ENCODE measurements at regions not wholly inside any gene's neighbourhood (a gene's known extent, or its start where the extent isn't known, plus 50 kb on each side); places are given as distances from the start of the nearest gene placed in this dataset.
"Not testable (repeated sequence)": the region's sequence is repeated elsewhere in the genome, so short reads cannot be mapped to it uniquely, and the experiment has no call there.

DNA sequence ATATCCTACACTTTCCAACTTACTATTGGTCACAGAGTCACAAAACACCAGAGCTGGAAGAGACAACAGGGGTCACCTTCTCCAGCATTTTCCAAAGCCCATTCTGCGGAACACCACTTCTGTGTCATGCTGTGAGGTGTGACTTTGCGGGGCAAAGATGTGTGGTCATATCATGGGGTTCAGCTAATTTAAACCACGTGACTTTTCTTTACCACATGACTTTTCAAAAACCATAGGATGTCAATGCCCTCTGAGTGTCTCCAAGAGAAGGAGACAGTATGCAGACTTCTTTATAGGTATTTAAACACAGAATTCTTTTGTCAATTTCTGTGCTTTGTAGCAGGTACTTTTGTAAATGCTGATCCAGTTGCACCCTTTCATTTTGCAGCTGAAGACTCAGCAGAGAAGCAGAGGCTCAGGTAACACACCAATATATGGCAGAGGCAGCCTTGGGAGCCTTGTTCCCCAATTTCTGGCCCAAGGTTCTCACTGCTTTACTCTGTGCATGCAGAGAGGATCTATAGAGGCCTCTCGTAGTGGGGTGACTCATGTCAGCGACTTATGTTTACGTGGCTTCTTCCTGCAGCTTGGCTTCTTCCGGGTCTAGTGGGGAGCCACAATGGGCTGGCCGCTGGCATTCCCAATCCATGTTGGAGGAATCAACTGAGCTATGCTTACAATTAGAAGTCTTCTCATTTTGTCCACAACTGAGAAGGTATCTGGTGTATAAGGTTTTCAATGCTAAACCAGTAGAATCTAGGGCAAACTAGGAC lies 104.0 kb upstream of the RHOBTB1 start:
- H3K4me1 Mint-ChIP-seq: no peaks in the 10 kb centered on the region
- H3K27me3 Mint-ChIP-seq: peaks cover 6 to 19% (median 17%) of the 10 kb centered on the region in 3 donors

DNA sequence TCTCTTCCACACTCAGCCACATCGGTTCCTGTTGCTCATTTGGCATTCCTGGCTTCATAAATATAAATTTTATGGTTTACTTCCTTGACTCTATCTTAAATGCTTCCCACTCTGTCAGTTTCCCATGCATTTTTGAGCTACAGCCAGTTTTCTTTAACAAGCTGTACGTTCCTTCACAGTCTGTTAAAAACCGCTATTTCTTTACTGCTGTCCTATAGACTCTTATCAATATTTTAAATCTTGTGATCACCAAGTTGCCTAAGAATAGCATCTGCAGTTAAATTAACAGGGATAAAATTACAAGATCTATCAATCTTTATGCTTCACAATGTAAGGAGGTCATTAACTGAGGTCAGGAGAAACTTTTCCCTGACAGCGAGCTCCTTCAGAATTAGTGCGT lies 103.1 kb upstream of the RHOBTB1 start:
- Mint-ChIP-seq H3K36me3 (no peaks in the 10 kb centered on the region), H3K4me3 (no peak overlapping the region), H3K4me1 (no peaks in the 10 kb centered on the region), H3K9me3 (no peaks in the 10 kb centered on the region), H3K27me3 (peaks cover 6 to 19% (median 17%) of the 10 kb centered on the region in 3 donors), H3K27ac (no peak overlapping the region)
- ATAC-seq (ENCODE audit: low read depth in 2 of 2) (no peak), DNase-seq (no peak)

More for the DNA sequence above, 104.0 kb upstream of the RHOBTB1 start:
- H3K36me3 Mint-ChIP-seq: no peaks in the 10 kb centered on the region
- peak overlapping the region in 1 of 6 donors; percentile 57 for H3K27ac Mint-ChIP-seq
- H3K9me3 Mint-ChIP-seq: no peaks in the 10 kb centered on the region
- H3K4me3 Mint-ChIP-seq: no peak overlapping the region
- ATAC-seq (ENCODE audit: low read depth in 2 of 2) (no peak), DNase-seq (no peak)

DNA sequence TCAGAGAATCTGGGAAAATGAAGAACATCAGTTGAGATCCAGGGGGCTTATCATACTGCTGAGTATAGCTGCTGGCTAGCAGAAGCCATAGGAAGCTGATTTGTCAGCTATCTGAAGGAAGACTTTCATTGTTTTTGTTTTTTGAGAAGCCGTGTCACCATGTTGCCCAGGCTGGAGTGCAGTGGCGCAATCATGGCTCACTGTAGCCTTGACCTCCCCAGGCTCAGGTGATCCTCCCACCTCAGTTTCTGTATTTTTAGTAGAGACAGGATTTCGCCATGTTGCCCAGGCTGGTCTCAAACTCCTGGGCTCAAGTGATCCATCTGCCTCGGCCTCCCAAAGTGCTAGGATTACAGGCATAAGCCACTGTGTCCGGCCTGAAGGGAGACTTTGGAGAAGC lies 101.5 kb upstream of the RHOBTB1 start:
- peaks cover 6 to 28% (median 19%) of the 10 kb centered on the region in 3 donors for H3K27me3 Mint-ChIP-seq
- not testable (repeated sequence) for H3K36me3 Mint-ChIP-seq; H3K4me3 Mint-ChIP-seq; DNase-seq; ATAC-seq (ENCODE audit: low read depth in 2 of 2); H3K27ac Mint-ChIP-seq; H3K4me1 Mint-ChIP-seq; H3K9me3 Mint-ChIP-seq

DNA sequence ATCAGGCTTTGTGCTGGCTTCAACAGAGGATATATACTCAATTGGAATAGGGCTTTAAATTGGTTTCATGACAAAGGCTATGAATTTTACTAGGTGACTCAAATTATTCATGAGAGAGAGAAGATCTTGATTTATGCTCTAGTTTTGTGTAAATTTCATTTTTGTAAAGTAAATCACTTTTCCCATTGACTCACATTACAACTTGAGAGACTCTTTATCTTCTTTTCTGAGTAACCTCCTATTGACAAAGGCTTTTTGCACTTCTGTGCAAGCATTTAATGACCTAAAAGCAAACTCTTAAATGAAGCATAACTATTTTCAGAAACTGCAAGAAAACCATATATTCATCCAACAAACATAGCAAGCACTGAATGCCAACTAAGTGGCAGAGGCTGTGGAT lies 98.5 kb upstream of the RHOBTB1 start:
- Mint-ChIP-seq H3K4me3 (no peak overlapping the region), H3K27me3 (peaks cover 6 to 22% (median 15%) of the 10 kb centered on the region in 3 donors), H3K4me1 (no peaks in the 10 kb centered on the region), H3K36me3 (no peaks in the 10 kb centered on the region), H3K9me3 (peaks cover 0 to 14% (median 0%) of the 10 kb centered on the region in 7 donors), H3K27ac (no peak overlapping the region)
- ATAC-seq (ENCODE audit: low read depth in 2 of 2) (no peak), DNase-seq (no peak)

DNA sequence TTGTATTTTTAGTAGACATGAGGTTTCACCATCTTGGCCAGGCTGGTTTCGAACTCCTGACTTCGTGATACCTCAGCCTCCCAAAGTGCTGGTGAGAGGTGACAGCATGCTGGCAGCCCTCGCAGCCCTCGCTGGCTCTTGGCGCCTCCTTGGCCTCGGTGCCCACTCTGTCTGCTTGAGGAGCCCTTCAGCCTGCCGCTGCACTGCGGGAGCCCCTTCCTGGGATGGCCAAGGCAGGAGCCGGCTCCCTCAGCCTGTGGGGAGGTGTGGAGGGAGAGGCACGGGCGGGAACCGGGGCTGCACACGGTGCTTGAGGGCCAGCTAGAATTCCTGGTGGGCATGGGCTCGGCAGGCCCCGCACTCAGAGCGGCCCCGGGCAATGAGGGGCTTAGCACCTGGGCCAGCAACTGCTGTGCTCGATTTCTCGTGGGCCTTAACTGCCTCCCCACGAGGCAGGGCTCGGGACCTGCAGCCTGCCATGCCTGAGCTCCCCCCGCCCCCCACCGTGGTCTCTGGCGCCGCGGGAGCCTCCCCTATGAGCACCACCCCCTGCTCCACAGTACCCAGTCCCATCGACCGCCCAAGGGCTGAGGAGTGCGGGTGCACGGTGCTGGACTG lies 96.5 kb upstream of the RHOBTB1 start:
- no peak overlapping the region for H3K27ac Mint-ChIP-seq
- H3K9me3 Mint-ChIP-seq: peaks cover 0 to 14% (median 0%) of the 10 kb centered on the region in 7 donors
- peaks cover 0 to 15% (median 9%) of the 10 kb centered on the region in 3 donors for H3K27me3 Mint-ChIP-seq
- no peak overlapping the region for H3K4me3 Mint-ChIP-seq
- no peak for ATAC-seq (ENCODE audit: low read depth in 2 of 2)
- no peaks in the 10 kb centered on the region for H3K4me1 Mint-ChIP-seq
- no peaks in the 10 kb centered on the region for H3K36me3 Mint-ChIP-seq
- DNase-seq: no peak

- Mint-ChIP-seq H3K27ac (no peak overlapping the region), H3K9me3 (peaks cover 0 to 14% (median 0%) of the 10 kb centered on the region in 7 donors), H3K4me3 (no peak overlapping the region), H3K4me1 (no peaks in the 10 kb centered on the region), H3K36me3 (no peaks in the 10 kb centered on the region), H3K27me3 (peaks cover 0 to 15% (median 5%) of the 10 kb centered on the region in 3 donors)
- DNase-seq (no peak), ATAC-seq (ENCODE audit: low read depth in 2 of 2) (no peak)
Observed at GRCh38 chr10:61039868-61040267, 95.9 kb upstream of the RHOBTB1 start.

GRCh38 chr10:61037261-61037830 lies 93.4 kb upstream of the RHOBTB1 start:
- not testable (repeated sequence) for DNase-seq; H3K27ac Mint-ChIP-seq; H3K4me3 Mint-ChIP-seq; H3K36me3 Mint-ChIP-seq; H3K4me1 Mint-ChIP-seq; ATAC-seq (ENCODE audit: low read depth in 2 of 2)
- Mint-ChIP-seq H3K27me3 (peaks cover 0 to 15% (median 9%) of the 10 kb centered on the region in 3 donors), H3K9me3 (peaks cover 0 to 14% (median 2%) of the 10 kb centered on the region in 7 donors)

DNA sequence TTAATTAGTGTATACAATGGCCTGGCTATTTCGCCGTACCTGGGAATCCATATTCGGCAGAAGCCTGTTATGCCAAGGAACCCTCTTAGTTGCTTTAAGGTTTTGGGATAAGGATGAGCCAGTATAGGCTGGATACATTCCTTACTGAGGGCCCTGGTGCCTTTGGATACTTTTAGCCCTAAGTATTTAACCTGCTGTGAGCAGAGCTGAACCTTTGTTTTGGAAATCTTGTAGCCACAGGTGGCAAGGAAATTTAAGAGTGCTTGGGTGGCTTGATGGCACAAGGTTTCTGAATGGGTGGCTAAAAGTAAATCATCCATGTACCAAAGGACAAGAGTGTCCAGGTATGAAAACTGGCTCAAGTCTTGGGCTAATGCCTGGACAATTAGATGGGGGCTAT lies 92.2 kb upstream of the RHOBTB1 start:
- H3K4me1 Mint-ChIP-seq; H3K4me3 Mint-ChIP-seq; H3K27ac Mint-ChIP-seq; ATAC-seq (ENCODE audit: low read depth in 2 of 2); H3K9me3 Mint-ChIP-seq; DNase-seq; H3K36me3 Mint-ChIP-seq; H3K27me3 Mint-ChIP-seq: not testable (repeated sequence)

DNA sequence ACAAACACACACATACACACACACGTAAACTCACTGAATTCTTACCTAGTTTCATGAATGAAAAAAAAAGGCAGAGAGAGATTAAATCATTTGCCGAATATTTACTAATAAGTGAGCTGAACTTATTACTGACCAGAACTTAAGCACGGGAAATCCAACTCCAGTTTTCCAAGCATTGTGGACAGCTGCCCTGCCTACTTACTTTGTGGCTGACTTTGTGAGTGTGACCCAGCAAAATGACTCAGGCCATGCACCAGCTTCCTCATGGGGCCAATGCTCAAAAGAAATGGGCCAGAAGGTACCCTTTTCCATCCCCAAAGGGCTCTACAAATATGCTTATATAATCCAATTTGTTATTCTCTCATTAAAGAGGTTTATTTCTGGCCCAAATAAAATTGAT lies 87.4 kb upstream of the RHOBTB1 start:
- peaks cover 0 to 2% (median 0%) of the 10 kb centered on the region in 7 donors for H3K9me3 Mint-ChIP-seq
- H3K4me1 Mint-ChIP-seq: no peaks in the 10 kb centered on the region
- ATAC-seq (ENCODE audit: low read depth in 2 of 2) (no peak), DNase-seq (no peak)
- peaks cover 11 to 25% (median 19%) of the 10 kb centered on the region in 3 donors for H3K27me3 Mint-ChIP-seq
- no peaks in the 10 kb centered on the region for H3K36me3 Mint-ChIP-seq
- no peak overlapping the region for H3K27ac Mint-ChIP-seq
- no peak overlapping the region for H3K4me3 Mint-ChIP-seq

GRCh38 chr10:61029411-61029810 lies 85.4 kb upstream of the RHOBTB1 start:
- H3K27ac Mint-ChIP-seq: no peak overlapping the region
- peaks cover 0 to 2% (median 0%) of the 10 kb centered on the region in 7 donors for H3K9me3 Mint-ChIP-seq
- no peak for ATAC-seq (ENCODE audit: low read depth in 2 of 2)
- no peak overlapping the region for H3K4me3 Mint-ChIP-seq
- no peaks in the 10 kb centered on the region for H3K36me3 Mint-ChIP-seq
- no peak for DNase-seq
- peaks cover 8 to 25% (median 19%) of the 10 kb centered on the region in 3 donors for H3K27me3 Mint-ChIP-seq
- H3K4me1 Mint-ChIP-seq: no peaks in the 10 kb centered on the region

DNA sequence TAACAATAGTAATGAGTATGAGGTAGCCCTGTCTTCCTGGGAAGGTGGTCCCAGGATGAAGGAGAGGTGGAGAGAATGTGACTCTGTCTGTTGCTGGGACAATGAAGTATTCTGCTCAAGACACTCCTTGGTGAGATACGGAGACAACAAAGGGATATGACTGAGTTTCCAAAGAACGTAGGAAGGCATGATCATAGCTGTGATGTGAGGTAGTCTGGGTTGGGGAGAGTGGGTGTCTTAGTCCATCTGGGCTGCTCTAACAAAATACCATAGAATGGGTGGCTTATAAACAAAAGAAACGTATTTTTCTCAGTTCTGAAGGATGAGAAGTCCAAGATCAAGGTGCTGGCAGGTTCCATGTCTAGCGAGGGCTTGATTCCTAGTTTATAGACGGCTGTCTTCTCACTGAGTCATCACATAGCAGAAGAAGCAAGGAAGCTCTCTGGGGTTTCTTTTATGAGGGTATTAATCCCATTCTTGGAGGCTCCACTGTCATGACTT lies 84.9 kb upstream of the RHOBTB1 start:
- peak overlapping the region in 1 of 6 donors; percentile 88 for H3K27ac Mint-ChIP-seq
- no peaks in the 10 kb centered on the region for H3K4me1 Mint-ChIP-seq
- no peak for ATAC-seq (ENCODE audit: low read depth in 2 of 2)
- peaks cover 0 to 2% (median 0%) of the 10 kb centered on the region in 7 donors for H3K9me3 Mint-ChIP-seq
- H3K36me3 Mint-ChIP-seq: no peaks in the 10 kb centered on the region
- DNase-seq: no peak
- peaks cover 8 to 25% (median 19%) of the 10 kb centered on the region in 3 donors for H3K27me3 Mint-ChIP-seq
- no peak overlapping the region for H3K4me3 Mint-ChIP-seq

- ATAC-seq (ENCODE audit: low read depth in 2 of 2) (no peak), DNase-seq (no peak)
- Mint-ChIP-seq H3K36me3 (no peaks in the 10 kb centered on the region), H3K27me3 (peaks cover 13 to 14% (median 14%) of the 10 kb centered on the region in 3 donors), H3K9me3 (peaks cover 0 to 3% (median 0%) of the 10 kb centered on the region in 7 donors), H3K4me1 (no peaks in the 10 kb centered on the region), H3K27ac (no peak overlapping the region), H3K4me3 (no peak overlapping the region)
Observed at GRCh38 chr10:61024856-61025201, 80.8 kb upstream of the RHOBTB1 start.

DNA sequence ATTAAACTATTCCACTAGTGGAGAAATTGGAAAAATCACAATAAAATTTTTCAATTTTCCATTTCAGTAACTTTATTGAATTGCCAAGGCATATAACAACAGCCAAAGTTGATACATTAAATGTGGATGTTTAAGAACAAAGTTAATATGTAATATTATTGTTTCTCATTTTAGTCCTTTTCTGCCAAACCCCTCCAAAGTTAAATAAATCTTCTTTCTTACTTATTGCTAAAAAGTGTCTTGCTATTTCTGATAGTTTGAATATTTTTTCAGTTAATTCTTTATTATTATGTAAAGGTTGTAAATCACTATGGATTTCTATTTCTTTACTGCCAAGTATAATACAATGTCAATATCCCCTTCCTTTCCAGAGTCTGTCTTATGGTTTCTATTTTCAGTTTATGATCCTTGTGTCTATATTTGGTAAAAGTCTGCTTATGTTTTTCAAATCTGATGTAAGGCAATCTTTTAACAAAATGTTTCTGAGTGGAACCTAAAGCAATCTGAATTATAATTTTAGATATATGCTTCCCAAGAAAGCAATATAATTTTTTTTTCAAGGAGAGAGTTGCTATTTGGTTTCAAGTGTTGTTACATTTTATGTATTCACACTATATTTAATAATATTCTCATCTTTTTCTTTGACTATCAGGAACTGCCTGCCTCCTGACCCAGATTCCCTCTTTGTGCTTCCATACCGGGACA lies 80.3 kb upstream of the RHOBTB1 start:
- no peak overlapping the region for H3K27ac Mint-ChIP-seq
- peaks cover 13 to 16% (median 16%) of the 10 kb centered on the region in 3 donors for H3K27me3 Mint-ChIP-seq
- no peaks in the 10 kb centered on the region for H3K4me1 Mint-ChIP-seq
- ATAC-seq (ENCODE audit: low read depth in 2 of 2): no peak
- peaks cover 0 to 8% (median 0%) of the 10 kb centered on the region in 7 donors for H3K9me3 Mint-ChIP-seq
- no peak for DNase-seq
- H3K36me3 Mint-ChIP-seq: no peaks in the 10 kb centered on the region
- H3K4me3 Mint-ChIP-seq: no peak overlapping the region
